PC-9 (cell line): ENCODE measurements at regions not wholly inside any gene's neighbourhood (a gene's known extent, or its start where the extent isn't known, plus 50 kb on each side); places are given as distances from the start of the nearest gene placed in this dataset.

ENCODE experiments used
- CTCF ChIP-seq: fragments of 200-600 bp; sonication (generic); conservative IDR thresholded peaks from 2 replicates; pipeline ENCODE4 v1.6.1; 2017; ENCODE audit warnings: mixed run types, antibody characterized with exemption, mild to moderate bottlenecking, moderate library complexity
- EZH2 ChIP-seq: fragments of 200-600 bp; sonication (generic); IDR thresholded peaks from 2 replicates; pipeline ENCODE4 v1.8.0; 2017; ENCODE audit warnings: antibody characterized with exemption, low read depth

GRCh38 chr12:46524778-46525177 is 152.2 kb upstream of the SLC38A2 start:
- TF ChIP-seq CTCF (no peak), EZH2 (no peak)
